IMR-90 (cell line): ENCODE measurements at regions not wholly inside any gene's neighbourhood (a gene's known extent, or its start where the extent isn't known, plus 50 kb on each side); places are given as distances from the start of the nearest gene placed in this dataset.

Experiments used
- ATAC-seq: fragments of 200-7000 bp; cut with Tn5 transposase; 2 replicates; pipeline ENCODE4 v1.9.1; 2020; ENCODE audit warnings: low read depth, mild to moderate bottlenecking, moderate library complexity
- BruUV-seq: library from RNA; stranded (reverse); fragments of 400-500 nt; replicated peaks from 2 replicates; lab custom pipeline; 2021; lab: Mats Ljungman, UMichigan
- CTCF ChIA-PET: fragments of 300-600 bp; formaldehyde crosslinking; extraction: SDS; loops from one replicate; lab custom pipeline; 2021; ENCODE audit warnings: antibody characterized with exemption; lab: Yijun Ruan, JAX
- POLR2A ChIA-PET: fragments of 300-600 bp; sonication (Branson Sonifier 250); formaldehyde crosslinking; loops from one replicate; lab custom pipeline; 2022; ENCODE audit warnings: antibody characterized with exemption; ENCODE audit not compliant: unreplicated experiment; lab: Charles Lee
- DNase-seq: peaks from one replicate; pipeline ENCODE4 v3.0.0; 2013
- H2AFZ ChIP-seq: replicated peaks from 2 replicates; pipeline ENCODE3; 2013; ENCODE audit warnings: low read length, mild to moderate bottlenecking; ENCODE audit not compliant: poor library complexity
- H2AK5ac ChIP-seq: 2 replicates; pipeline ENCODE4 v1.6.1; 2013; ENCODE audit warnings: low read depth, low read length, inconsistent platforms
- H2AK9ac ChIP-seq: replicated peaks from 2 replicates; pipeline ENCODE3; 2013; ENCODE audit warnings: mild to moderate bottlenecking, low read depth, low read length, moderate library complexity; ENCODE audit not compliant: poor library complexity
- H2BK120ac ChIP-seq: 2 replicates; pipeline ENCODE4 v1.6.1; 2013; ENCODE audit warnings: low read depth, low read length, inconsistent platforms
- H2BK15ac ChIP-seq: 3 replicates; pipeline ENCODE4 v1.6.1; 2013; ENCODE audit warnings: low read depth, low read length, inconsistent platforms
- H2BK20ac ChIP-seq: 2 replicates; pipeline ENCODE4 v1.6.1; 2013; ENCODE audit warnings: low read depth, mild to moderate bottlenecking, inconsistent platforms, low read length, moderate library complexity
- H2BK5ac ChIP-seq: 2 replicates; pipeline ENCODE4 v1.6.1; 2013; ENCODE audit warnings: mild to moderate bottlenecking, low read depth, low read length, inconsistent platforms; ENCODE audit not compliant: poor library complexity, severe bottlenecking
- H3K14ac ChIP-seq: replicated peaks from 2 replicates; pipeline ENCODE4 v1.6.1; 2013; ENCODE audit warnings: low read depth, low read length, inconsistent platforms
- H3K18ac ChIP-seq: 2 replicates; pipeline ENCODE4 v1.6.1; 2013; ENCODE audit warnings: low read depth, low read length, control low read depth
- H3K23ac ChIP-seq: 2 replicates; pipeline ENCODE4 v1.6.1; 2013; ENCODE audit warnings: low read depth, low read length, inconsistent platforms
- H3K27ac ChIP-seq: 2 replicates; pipeline ENCODE4 v1.5.1; 2013; ENCODE audit warnings: mild to moderate bottlenecking, control low read depth, low read length; ENCODE audit not compliant: insufficient read depth
- H3K27me3 ChIP-seq: 2 replicates; pipeline ENCODE4 v1.6.1; 2013; ENCODE audit warnings: low read length; ENCODE audit not compliant: control insufficient read depth, insufficient read depth
- H3K36me3 ChIP-seq: 2 replicates; pipeline ENCODE4 v1.6.1; 2013; ENCODE audit warnings: low read length, mixed read lengths; ENCODE audit not compliant: control insufficient read depth, insufficient read depth
- H3K4ac ChIP-seq: 2 replicates; pipeline ENCODE4 v1.6.1; 2013; ENCODE audit warnings: low read depth, low read length, inconsistent platforms
- H3K4me1 ChIP-seq: 2 replicates; pipeline ENCODE4 v1.6.1; 2013; ENCODE audit warnings: low read length, mixed read lengths; ENCODE audit not compliant: control insufficient read depth, insufficient read depth
- H3K4me2 ChIP-seq: 2 replicates; pipeline ENCODE4 v1.6.1; 2013; ENCODE audit warnings: low read depth, mild to moderate bottlenecking, control low read depth, low read length, moderate library complexity
- H3K4me3 ChIP-seq: 2 replicates; pipeline ENCODE4 v1.5.1; 2013; ENCODE audit warnings: low read depth, mild to moderate bottlenecking, control low read depth, low read length, moderate library complexity; ENCODE audit not compliant: insufficient read depth
- H3K56ac ChIP-seq: 2 replicates; pipeline ENCODE4 v1.6.1; 2013; ENCODE audit warnings: low read length, inconsistent platforms; ENCODE audit not compliant: insufficient read depth; ENCODE audit errors: extremely low read depth
- H3K79me1 ChIP-seq, 2 experiments: 2 replicates each; pipeline ENCODE4 v1.6.1; 2013; ENCODE audit warnings: low read length in 2 of 2, inconsistent platforms in 1 of 2, low read depth in 1 of 2
- H3K9ac ChIP-seq: 2 replicates; pipeline ENCODE4 v1.6.1; 2013; ENCODE audit warnings: low read depth, low read length, control low read depth
- H3K9me1 ChIP-seq: 2 replicates; pipeline ENCODE4 v1.6.1; 2013; ENCODE audit warnings: low read length, inconsistent platforms; ENCODE audit not compliant: insufficient read depth
- H3K9me3 ChIP-seq: 2 replicates; pipeline ENCODE4 v1.6.1; 2013; ENCODE audit warnings: low read length; ENCODE audit not compliant: control insufficient read depth, insufficient read depth
- H4K20me1 ChIP-seq: 2 replicates; pipeline ENCODE4 v1.6.1; 2013; ENCODE audit warnings: low read length, inconsistent platforms; ENCODE audit not compliant: insufficient read depth
- H4K5ac ChIP-seq: 2 replicates; pipeline ENCODE4 v1.6.1; 2013; ENCODE audit warnings: mild to moderate bottlenecking, low read depth, low read length, control low read depth
- H4K8ac ChIP-seq, 2 experiments: 2 replicates each; pipeline ENCODE4 v1.6.1; 2013; ENCODE audit warnings: low read depth in 2 of 2, low read length in 2 of 2, control low read depth in 1 of 2, inconsistent platforms in 1 of 2
- H4K91ac ChIP-seq: 2 replicates; pipeline ENCODE4 v1.6.1; 2013; ENCODE audit warnings: low read depth, low read length, inconsistent platforms; ENCODE audit not compliant: insufficient read depth
- BHLHE40 ChIP-seq: fragments of 150-350 bp; IDR thresholded peaks from 2 replicates; pipeline ENCODE4 v1.6.1; 2016; ENCODE audit warnings: mild to moderate bottlenecking, low read depth, low read length
- CEBPB ChIP-seq: IDR thresholded peaks from 2 replicates; pipeline ENCODE4 v1.6.1; 2012; ENCODE audit warnings: low read depth, low read length, improper control_type of control experiment
- CHD1 ChIP-seq: IDR thresholded peaks from 2 replicates; pipeline ENCODE4 v1.6.1; 2012; ENCODE audit warnings: low read depth, low read length, improper control_type of control experiment
- FOS ChIP-seq: fragments of 150-350 bp; IDR thresholded peaks from 2 replicates; pipeline ENCODE4 v1.6.1; 2016; ENCODE audit warnings: low read depth, low read length
- MAFK ChIP-seq: IDR thresholded peaks from 2 replicates; pipeline ENCODE4 v1.6.1; 2012; ENCODE audit warnings: low read depth, low read length, improper control_type of control experiment
- MAZ ChIP-seq: IDR thresholded peaks from 2 replicates; pipeline ENCODE4 v1.6.1; 2012; ENCODE audit warnings: low read depth, mild to moderate bottlenecking, low read length, improper control_type of control experiment, moderate library complexity, borderline replicate concordance
- NFE2L2 ChIP-seq: fragments of 150-350 bp; IDR thresholded peaks from 2 replicates; pipeline ENCODE4 v1.6.1; 2016; ENCODE audit warnings: low read depth, mild to moderate bottlenecking, low read length
- POLR2A ChIP-seq: IDR thresholded peaks from 2 replicates; pipeline ENCODE4 v1.6.1; 2012; ENCODE audit warnings: mild to moderate bottlenecking, low read depth, low read length
- RAD21 ChIP-seq: IDR thresholded peaks from 2 replicates; pipeline ENCODE4 v1.6.1; 2012; ENCODE audit warnings: low read length, improper control_type of control experiment
- RCOR1 ChIP-seq: IDR thresholded peaks from 2 replicates; pipeline ENCODE4 v1.6.1; 2012; ENCODE audit warnings: mild to moderate bottlenecking, low read length, improper control_type of control experiment; ENCODE audit not compliant: insufficient replicate concordance
- RFX5 ChIP-seq: IDR thresholded peaks from 2 replicates; pipeline ENCODE4 v1.8.0; 2012; ENCODE audit warnings: low read depth, mild to moderate bottlenecking, low read length, moderate library complexity
- SMC3 ChIP-seq: fragments of 150-350 bp; IDR thresholded peaks from 2 replicates; pipeline ENCODE4 v1.6.1; 2016; ENCODE audit warnings: low read depth, mild to moderate bottlenecking, antibody characterized with exemption, low read length, moderate library complexity
- WGBS, 2 experiments: methylation state at CpG; one replicate each; pipeline versions ENCODE4 v1.1.5 to v1.1.7; 2013; ENCODE audit warnings: missing lambda C conversion rate in 2 of 2; ENCODE audit not compliant: insufficient read length in 1 of 2; ENCODE audit errors: extremely low coverage in 2 of 2; 5-methylcytosine and 5-hydroxymethylcytosine counted together
- dilution Hi-C: fragments of 300-500 bp; cut with HindIII; formaldehyde crosslinking; loops from one replicate; pipeline ENCODE4 v1.14.3; 2018; ENCODE audit warnings: low sequenced_read_pairs; ENCODE audit not compliant: unreplicated experiment
- in situ Hi-C: fragments of 300-500 bp; cut with MboI; formaldehyde crosslinking; loops from 3 replicates; pipeline ENCODE4 v1.14.3; 2019; ENCODE audit warnings: low sequenced_read_pairs, inconsistent platforms, mixed read lengths
- intact Hi-C: fragments of 100-400 bp; cut with micrococcal nuclease; formaldehyde crosslinking; loops from 2 replicates; pipeline ENCODE4 v1.10.0; 2022
- TF ChIP-seq, protein P1 (sequence below): fragments of 150-350 bp; IDR thresholded peaks from 2 replicates; pipeline ENCODE4 v1.6.1; 2016; ENCODE audit warnings: low read depth, mild to moderate bottlenecking, low read length, moderate library complexity, borderline replicate concordance
- TF ChIP-seq, protein P2 (sequence below): conservative IDR thresholded peaks from 2 replicates; pipeline ENCODE4 v1.5.1; 2012; ENCODE audit warnings: mild to moderate bottlenecking, low read depth, low read length, improper control_type of control experiment
- TF ChIP-seq, protein P3 (sequence below): fragments of 150-350 bp; IDR thresholded peaks from 2 replicates; pipeline ENCODE4 v1.6.1; 2017; ENCODE audit warnings: mild to moderate bottlenecking, antibody characterized with exemption, low read length, low read depth

DNA sequence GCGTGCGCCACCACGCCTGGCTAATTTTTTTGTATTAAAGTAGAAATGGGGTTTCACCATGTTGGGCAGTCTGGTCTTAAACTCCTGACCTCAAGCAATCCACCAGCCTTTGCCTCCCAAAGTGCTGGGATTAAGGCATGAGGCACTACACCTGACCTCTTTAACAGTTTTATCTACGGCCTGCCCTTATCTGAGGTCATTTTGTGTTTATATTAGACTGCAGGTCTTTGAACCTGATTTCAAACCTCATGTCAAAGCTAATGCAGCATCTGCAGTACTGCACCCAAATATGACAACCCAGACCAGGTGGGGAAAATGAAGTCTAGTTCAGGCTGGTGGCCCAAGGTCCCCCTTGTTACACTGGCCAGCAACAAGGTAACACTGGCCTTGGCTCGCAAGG is 89.3 kb upstream of the ARMC2 start:
- dilution Hi-C loops: no loop called here
- Histone ChIP-seq H3K4me3 (no peak overlapping the region), H3K18ac (no peak overlapping the region), H4K5ac (no peak overlapping the region), H3K4me2 (no peak overlapping the region), H3K79me1 (no peaks in the 10 kb centered on the region), H3K4me1 (peaks cover 9% of the 10 kb centered on the region), H3K4ac (no peak overlapping the region), H2BK15ac (no peak overlapping the region), H3K9me3 (no peaks in the 10 kb centered on the region), H2AFZ (no peak overlapping the region), H4K20me1 (no peaks in the 10 kb centered on the region), H3K56ac (no peak overlapping the region), H2AK5ac (no peak overlapping the region), H2BK20ac (no peak overlapping the region), H3K36me3 (no peaks in the 10 kb centered on the region), H4K8ac (no peak overlapping the region), H2AK9ac (no peak overlapping the region), H4K91ac (no peak overlapping the region), H3K27ac (no peak overlapping the region), H3K14ac (no peak overlapping the region), H3K27me3 (no peaks in the 10 kb centered on the region), H2BK5ac (no peak overlapping the region), H3K9me1 (peaks cover 5% of the 10 kb centered on the region), H2BK120ac (no peak overlapping the region), H3K9ac (no peak overlapping the region), H3K23ac (no peak overlapping the region)
- in situ Hi-C loops: no loop called here
- no peak for ATAC-seq
- no peak for DNase-seq
- ChIA-PET CTCF (no interaction called here), POLR2A (no interaction called here)
- no TSS peak for BruUV-seq
- WGBS, 2 experiments: no CpG with 5 or more reads among the region's 5 CpGs
- no peak for TF ChIP-seq BHLHE40
- no peak for TF ChIP-seq SMC3
- TF ChIP-seq, protein P1, sequence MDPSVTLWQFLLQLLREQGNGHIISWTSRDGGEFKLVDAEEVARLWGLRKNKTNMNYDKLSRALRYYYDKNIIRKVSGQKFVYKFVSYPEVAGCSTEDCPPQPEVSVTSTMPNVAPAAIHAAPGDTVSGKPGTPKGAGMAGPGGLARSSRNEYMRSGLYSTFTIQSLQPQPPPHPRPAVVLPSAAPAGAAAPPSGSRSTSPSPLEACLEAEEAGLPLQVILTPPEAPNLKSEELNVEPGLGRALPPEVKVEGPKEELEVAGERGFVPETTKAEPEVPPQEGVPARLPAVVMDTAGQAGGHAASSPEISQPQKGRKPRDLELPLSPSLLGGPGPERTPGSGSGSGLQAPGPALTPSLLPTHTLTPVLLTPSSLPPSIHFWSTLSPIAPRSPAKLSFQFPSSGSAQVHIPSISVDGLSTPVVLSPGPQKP: no peak
- no peak for TF ChIP-seq CEBPB
- no peak for TF ChIP-seq NFE2L2
- no peak for TF ChIP-seq MAZ
- TF ChIP-seq, protein P2, sequence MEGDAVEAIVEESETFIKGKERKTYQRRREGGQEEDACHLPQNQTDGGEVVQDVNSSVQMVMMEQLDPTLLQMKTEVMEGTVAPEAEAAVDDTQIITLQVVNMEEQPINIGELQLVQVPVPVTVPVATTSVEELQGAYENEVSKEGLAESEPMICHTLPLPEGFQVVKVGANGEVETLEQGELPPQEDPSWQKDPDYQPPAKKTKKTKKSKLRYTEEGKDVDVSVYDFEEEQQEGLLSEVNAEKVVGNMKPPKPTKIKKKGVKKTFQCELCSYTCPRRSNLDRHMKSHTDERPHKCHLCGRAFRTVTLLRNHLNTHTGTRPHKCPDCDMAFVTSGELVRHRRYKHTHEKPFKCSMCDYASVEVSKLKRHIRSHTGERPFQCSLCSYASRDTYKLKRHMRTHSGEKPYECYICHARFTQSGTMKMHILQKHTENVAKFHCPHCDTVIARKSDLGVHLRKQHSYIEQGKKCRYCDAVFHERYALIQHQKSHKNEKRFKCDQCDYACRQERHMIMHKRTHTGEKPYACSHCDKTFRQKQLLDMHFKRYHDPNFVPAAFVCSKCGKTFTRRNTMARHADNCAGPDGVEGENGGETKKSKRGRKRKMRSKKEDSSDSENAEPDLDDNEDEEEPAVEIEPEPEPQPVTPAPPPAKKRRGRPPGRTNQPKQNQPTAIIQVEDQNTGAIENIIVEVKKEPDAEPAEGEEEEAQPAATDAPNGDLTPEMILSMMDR: no peak
- no peak for TF ChIP-seq RFX5
- TF ChIP-seq POLR2A: no peak
- TF ChIP-seq RAD21: no peak
- no peak for TF ChIP-seq CHD1
- TF ChIP-seq, protein P3, sequence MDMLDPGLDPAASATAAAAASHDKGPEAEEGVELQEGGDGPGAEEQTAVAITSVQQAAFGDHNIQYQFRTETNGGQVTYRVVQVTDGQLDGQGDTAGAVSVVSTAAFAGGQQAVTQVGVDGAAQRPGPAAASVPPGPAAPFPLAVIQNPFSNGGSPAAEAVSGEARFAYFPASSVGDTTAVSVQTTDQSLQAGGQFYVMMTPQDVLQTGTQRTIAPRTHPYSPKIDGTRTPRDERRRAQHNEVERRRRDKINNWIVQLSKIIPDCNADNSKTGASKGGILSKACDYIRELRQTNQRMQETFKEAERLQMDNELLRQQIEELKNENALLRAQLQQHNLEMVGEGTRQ: no peak
- TF ChIP-seq MAFK: no peak
- no peak for TF ChIP-seq RCOR1
- TF ChIP-seq FOS: no peak
- intact Hi-C loops: no loop called here
